Trophoblast cell (in vitro differentiated cells and primary cell): ENCODE measurements at regions not wholly inside any gene's neighbourhood (a gene's known extent, or its start where the extent isn't known, plus 50 kb on each side); places are given as distances from the start of the nearest gene placed in this dataset.

ENCODE experiments used
- DNase-seq, 2 donors: peaks; one replicate each; pipeline ENCODE4 v3.0.0-alpha.2; 2016
- H2AFZ ChIP-seq: 2 replicates; pipeline ENCODE4 v1.6.1; 2013; ENCODE audit warnings: low read length, moderate library complexity, mild to moderate bottlenecking; ENCODE audit not compliant: insufficient read depth, poor library complexity
- H2AK5ac ChIP-seq: 2 replicates; pipeline ENCODE4 v1.6.1; 2013; ENCODE audit warnings: mild to moderate bottlenecking, low read length
- H2BK120ac ChIP-seq: 2 replicates; pipeline ENCODE4 v1.6.1; 2013; ENCODE audit warnings: low read length, mild to moderate bottlenecking, moderate library complexity; ENCODE audit not compliant: insufficient read depth, poor library complexity
- H2BK12ac ChIP-seq: 2 replicates; pipeline ENCODE4 v1.6.1; 2013; ENCODE audit warnings: mild to moderate bottlenecking, low read length, moderate library complexity
- H2BK5ac ChIP-seq: 2 replicates; pipeline ENCODE4 v1.6.1; 2013; ENCODE audit warnings: low read length, low read depth, moderate library complexity, mild to moderate bottlenecking; ENCODE audit not compliant: poor library complexity
- H3K14ac ChIP-seq: 2 replicates; pipeline ENCODE4 v1.6.1; 2013; ENCODE audit warnings: mild to moderate bottlenecking, low read length
- H3K18ac ChIP-seq: 2 replicates; pipeline ENCODE4 v1.6.1; 2013; ENCODE audit warnings: mild to moderate bottlenecking, low read length
- H3K23ac ChIP-seq: 2 replicates; pipeline ENCODE4 v1.6.1; 2013; ENCODE audit warnings: low read length
- H3K27ac ChIP-seq: 2 replicates; pipeline ENCODE4 v1.5.1; 2013; ENCODE audit warnings: low read depth, mild to moderate bottlenecking, inconsistent platforms, low read length, moderate library complexity
- H3K27me3 ChIP-seq: 2 replicates; pipeline ENCODE4 v1.6.1; 2013; ENCODE audit warnings: inconsistent platforms, mild to moderate bottlenecking, low read length, moderate library complexity; ENCODE audit not compliant: insufficient read depth
- H3K36me3 ChIP-seq, 2 experiments: 1 replicate in 1 of 2; 2 replicates in 1 of 2; pipeline ENCODE4 v1.6.1; 2013; ENCODE audit warnings: low read length in 2 of 2, mild to moderate bottlenecking in 2 of 2, moderate library complexity in 1 of 2; ENCODE audit not compliant: insufficient read depth in 2 of 2, control insufficient read depth in 1 of 2
- H3K4ac ChIP-seq: 2 replicates; pipeline ENCODE4 v1.6.1; 2013; ENCODE audit warnings: low read depth, mild to moderate bottlenecking, low read length, moderate library complexity
- H3K4me1 ChIP-seq, 2 experiments: 1 replicate in 1 of 2; 2 replicates in 1 of 2; pipeline ENCODE4 v1.6.1; 2013; ENCODE audit warnings: low read length in 2 of 2, mild to moderate bottlenecking in 2 of 2, moderate library complexity in 1 of 2; ENCODE audit not compliant: insufficient read depth in 2 of 2, control insufficient read depth in 1 of 2
- H3K4me2 ChIP-seq: 2 replicates; pipeline ENCODE4 v1.6.1; 2013; ENCODE audit warnings: inconsistent platforms, mild to moderate bottlenecking, low read length, moderate library complexity
- H3K4me3 ChIP-seq: 2 replicates; pipeline ENCODE4 v1.5.1; 2013; ENCODE audit warnings: mild to moderate bottlenecking, low read depth, low read length, inconsistent platforms
- H3K79me1 ChIP-seq: one replicate; pipeline ENCODE4 v1.6.1; 2013; ENCODE audit warnings: low read length
- H3K79me2 ChIP-seq: 2 replicates; pipeline ENCODE4 v1.6.1; 2013; ENCODE audit warnings: low read length, mild to moderate bottlenecking; ENCODE audit not compliant: control insufficient read depth, insufficient read depth, poor library complexity
- H3K9ac ChIP-seq: 2 replicates; pipeline ENCODE4 v1.6.1; 2013; ENCODE audit warnings: mild to moderate bottlenecking, low read length
- H3K9me3 ChIP-seq: 2 replicates; pipeline ENCODE4 v1.6.1; 2013; ENCODE audit warnings: low read depth, mild to moderate bottlenecking, control low read depth, inconsistent platforms, low read length; ENCODE audit not compliant: insufficient read depth
- H4K12ac ChIP-seq: 2 replicates; pipeline ENCODE4 v1.6.1; 2013; ENCODE audit warnings: low read depth, mild to moderate bottlenecking, low read length, moderate library complexity
- H4K8ac ChIP-seq: 2 replicates; pipeline ENCODE4 v1.6.1; 2013; ENCODE audit warnings: low read depth, mild to moderate bottlenecking, low read length, moderate library complexity
- H4K91ac ChIP-seq: one replicate; pipeline ENCODE4 v1.6.1; 2013; ENCODE audit warnings: low read depth, mild to moderate bottlenecking, low read length, moderate library complexity
- WGBS: extraction: QIAGEN DNeasy Blood & Tissue Kit; methylation state at CpG from one replicate; pipeline ENCODE4 v1.1.7; 2013; ENCODE audit warnings: missing lambda C conversion rate; ENCODE audit not compliant: insufficient read length, insufficient coverage; ENCODE audit errors: extremely low coverage; 5-methylcytosine and 5-hydroxymethylcytosine counted together

DNA sequence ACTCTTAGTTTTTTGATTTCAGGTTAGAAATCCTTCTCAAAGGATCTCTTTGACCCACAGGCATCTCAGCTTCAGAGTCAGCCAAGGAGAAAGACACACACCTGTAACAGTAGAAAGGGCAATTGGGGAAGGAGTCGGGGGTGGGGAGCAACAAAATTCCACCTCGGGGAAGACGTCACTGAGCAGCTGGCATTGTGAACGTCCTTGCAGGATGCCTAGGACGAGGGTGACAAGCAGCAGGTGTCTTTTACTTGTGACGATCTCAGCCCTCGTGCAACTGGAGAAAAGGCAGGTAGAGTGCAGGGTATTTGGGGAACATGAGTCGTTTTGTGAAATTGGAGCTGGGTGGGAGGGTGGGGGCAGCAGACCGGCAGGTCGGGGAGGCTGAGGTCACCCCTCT is 627.0 kb downstream of the ACTR3B start:
- Histone ChIP-seq H3K36me3 (no peaks in the 10 kb centered on the region), H2BK120ac (no peak overlapping the region), H3K4me2 (no peak overlapping the region), H4K12ac (no peak overlapping the region), H3K9me3 (peaks cover 10% of the 10 kb centered on the region), H4K91ac (no peak overlapping the region), H2AFZ (no peak overlapping the region), H2BK12ac (no peak overlapping the region), H2BK5ac (no peak overlapping the region), H4K8ac (no peak overlapping the region), H3K18ac (no peak overlapping the region), H3K27ac (no peak overlapping the region), H3K23ac (no peak overlapping the region), H3K4ac (no peak overlapping the region), H2AK5ac (no peak overlapping the region), H3K27me3 (no peaks in the 10 kb centered on the region), H3K79me1 (no peaks in the 10 kb centered on the region), H3K4me3 (no peak overlapping the region), H3K4me1 (no peaks in the 10 kb centered on the region), H3K79me2 (no peaks in the 10 kb centered on the region), H3K14ac (no peak overlapping the region), H3K9ac (no peak overlapping the region)
- WGBS: no CpG with 5 or more reads among the region's 10 CpGs
- no peak for DNase-seq

DNA sequence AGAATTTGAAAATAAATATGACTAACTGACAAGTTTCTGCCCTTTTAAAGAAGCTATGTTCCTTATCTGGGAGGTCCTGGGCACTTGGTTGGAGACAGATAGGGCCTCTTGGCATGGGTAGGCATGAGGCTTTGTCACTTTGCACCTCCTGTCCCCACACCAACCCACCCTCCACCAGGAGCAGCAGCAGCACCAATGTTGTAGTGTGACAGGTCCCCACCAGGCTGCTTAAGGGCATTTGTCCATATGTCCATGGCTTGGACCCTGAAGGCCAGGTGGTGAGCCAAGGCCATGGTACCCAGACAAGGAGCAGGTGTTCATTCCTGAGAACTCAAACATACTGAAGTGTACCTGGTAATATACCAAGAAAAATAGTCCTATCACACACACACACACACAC is 629.1 kb downstream of the ACTR3B start:
- H3K9me3 ChIP-seq: peaks cover 12% of the 10 kb centered on the region
- no peak overlapping the region for H2AK5ac ChIP-seq
- no peak overlapping the region for H3K9ac ChIP-seq
- no peak overlapping the region for H4K12ac ChIP-seq
- H3K79me1 ChIP-seq: no peaks in the 10 kb centered on the region
- no peak overlapping the region for H2BK120ac ChIP-seq
- H3K23ac ChIP-seq: no peak overlapping the region
- H3K27ac ChIP-seq: no peak overlapping the region
- H3K4ac ChIP-seq: no peak overlapping the region
- H4K8ac ChIP-seq: no peak overlapping the region
- H3K36me3 ChIP-seq: no peaks in the 10 kb centered on the region
- H3K18ac ChIP-seq: no peak overlapping the region
- H3K27me3 ChIP-seq: no peaks in the 10 kb centered on the region
- no peaks in the 10 kb centered on the region for H3K4me1 ChIP-seq
- H2AFZ ChIP-seq: no peak overlapping the region
- H3K4me2 ChIP-seq: no peak overlapping the region
- H3K14ac ChIP-seq: no peak overlapping the region
- H4K91ac ChIP-seq: no peak overlapping the region
- no peak overlapping the region for H2BK12ac ChIP-seq
- H2BK5ac ChIP-seq: no peak overlapping the region
- H3K79me2 ChIP-seq: no peaks in the 10 kb centered on the region
- no peak for DNase-seq
- no peak overlapping the region for H3K4me3 ChIP-seq

DNA sequence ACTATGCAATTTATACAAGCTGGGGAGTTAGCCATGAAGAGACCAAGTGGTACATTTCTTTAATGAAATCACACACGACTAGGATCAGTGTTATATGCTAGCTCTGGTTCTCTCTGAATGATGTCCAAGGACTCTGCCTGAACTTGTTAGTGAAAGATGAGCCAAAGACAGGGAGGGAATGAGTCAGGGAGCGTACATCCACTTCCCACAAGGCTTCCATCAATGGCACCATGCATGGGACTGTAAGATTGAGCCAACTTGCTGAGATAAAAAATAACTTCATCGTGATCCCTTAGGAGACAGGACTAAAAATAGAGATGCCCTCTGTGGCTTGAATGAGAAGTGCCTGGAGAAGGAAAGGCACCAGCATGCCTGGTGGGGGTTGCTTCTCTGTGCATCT is 629.7 kb downstream of the ACTR3B start:
- Histone ChIP-seq H4K8ac (no peak overlapping the region), H2BK5ac (no peak overlapping the region), H3K4me3 (no peak overlapping the region), H2BK12ac (no peak overlapping the region), H3K4ac (no peak overlapping the region), H4K91ac (no peak overlapping the region), H3K4me2 (no peak overlapping the region), H2AK5ac (no peak overlapping the region), H3K27ac (no peak overlapping the region), H3K9me3 (peaks cover 12% of the 10 kb centered on the region), H3K18ac (no peak overlapping the region), H3K27me3 (no peaks in the 10 kb centered on the region), H2BK120ac (no peak overlapping the region), H2AFZ (no peak overlapping the region), H4K12ac (no peak overlapping the region), H3K9ac (no peak overlapping the region), H3K36me3 (no peaks in the 10 kb centered on the region), H3K79me2 (no peaks in the 10 kb centered on the region), H3K23ac (no peak overlapping the region), H3K79me1 (no peaks in the 10 kb centered on the region), H3K4me1 (no peaks in the 10 kb centered on the region), H3K14ac (no peak overlapping the region)
- DNase-seq: no peak
- WGBS: no CpG with 5 or more reads among the region's 3 CpGs

DNA sequence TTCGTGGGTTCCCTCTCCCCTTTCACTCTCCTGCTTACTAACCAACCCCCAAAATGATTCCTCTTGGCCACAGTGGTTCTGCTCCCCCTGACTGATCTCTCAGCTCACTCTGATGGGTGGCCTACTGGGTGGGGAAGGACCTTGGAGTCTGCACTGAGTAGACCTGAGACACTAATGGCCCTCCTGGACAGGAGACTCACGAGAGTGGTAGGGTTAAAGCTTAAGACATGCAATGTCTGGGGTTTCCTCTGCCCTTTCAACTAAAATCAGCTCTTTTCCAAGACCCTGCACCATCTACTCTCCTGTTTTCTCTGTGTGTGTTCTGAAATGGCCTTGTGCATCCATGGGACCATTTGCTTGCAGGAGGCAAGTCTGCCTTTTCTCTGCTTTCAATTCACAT is 631.4 kb downstream of the ACTR3B start:
- no peak overlapping the region for H4K91ac ChIP-seq
- no peak overlapping the region for H2AK5ac ChIP-seq
- H3K4me1 ChIP-seq: no peaks in the 10 kb centered on the region
- no peak overlapping the region for H3K4ac ChIP-seq
- no peak overlapping the region for H2AFZ ChIP-seq
- H3K4me3 ChIP-seq: no peak overlapping the region
- no peak overlapping the region for H3K4me2 ChIP-seq
- H3K36me3 ChIP-seq: no peaks in the 10 kb centered on the region
- H3K9me3 ChIP-seq: peaks cover 12% of the 10 kb centered on the region
- no peak overlapping the region for H3K9ac ChIP-seq
- no peak overlapping the region for H4K8ac ChIP-seq
- H3K23ac ChIP-seq: no peak overlapping the region
- no peaks in the 10 kb centered on the region for H3K27me3 ChIP-seq
- no peaks in the 10 kb centered on the region for H3K79me1 ChIP-seq
- no peak overlapping the region for H2BK12ac ChIP-seq
- no peak overlapping the region for H2BK5ac ChIP-seq
- H4K12ac ChIP-seq: no peak overlapping the region
- no peak overlapping the region for H3K14ac ChIP-seq
- no peak for DNase-seq
- H3K79me2 ChIP-seq: no peaks in the 10 kb centered on the region
- no CpG with 5 or more reads among the region's 2 CpGs for WGBS
- H2BK120ac ChIP-seq: no peak overlapping the region
- H3K27ac ChIP-seq: no peak overlapping the region
- no peak overlapping the region for H3K18ac ChIP-seq

DNA sequence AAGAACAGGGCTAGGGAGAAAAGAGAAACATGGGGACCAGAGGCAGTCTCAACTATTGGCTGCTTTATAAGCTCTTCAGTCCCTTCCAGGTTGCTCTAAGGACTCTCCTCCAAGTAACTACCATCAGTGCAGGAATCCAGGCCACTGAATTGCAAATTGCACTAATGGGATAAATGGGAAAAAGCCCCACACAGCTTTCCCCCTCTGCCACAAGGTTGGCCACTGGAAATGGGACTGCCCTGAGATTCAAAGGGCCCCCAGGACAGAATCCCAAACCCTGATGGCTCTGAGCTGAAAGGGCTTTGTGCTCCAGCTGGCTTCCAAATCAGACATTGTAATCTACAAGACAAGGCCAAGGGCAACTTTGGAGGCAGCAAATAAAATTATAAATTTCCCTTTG is 633.2 kb downstream of the ACTR3B start:
- H3K14ac ChIP-seq: no peak overlapping the region
- H2AFZ ChIP-seq: no peak overlapping the region
- DNase-seq: no peak
- no peak overlapping the region for H2BK5ac ChIP-seq
- no peaks in the 10 kb centered on the region for H3K4me1 ChIP-seq
- H3K4ac ChIP-seq: no peak overlapping the region
- H3K18ac ChIP-seq: no peak overlapping the region
- no peak overlapping the region for H2BK120ac ChIP-seq
- no peaks in the 10 kb centered on the region for H3K79me1 ChIP-seq
- H3K4me3 ChIP-seq: no peak overlapping the region
- no peak overlapping the region for H4K12ac ChIP-seq
- no peak overlapping the region for H2BK12ac ChIP-seq
- H3K79me2 ChIP-seq: no peaks in the 10 kb centered on the region
- H4K8ac ChIP-seq: no peak overlapping the region
- no peak overlapping the region for H4K91ac ChIP-seq
- no peaks in the 10 kb centered on the region for H3K27me3 ChIP-seq
- no peaks in the 10 kb centered on the region for H3K36me3 ChIP-seq
- H2AK5ac ChIP-seq: no peak overlapping the region
- H3K9me3 ChIP-seq: peaks cover 14% of the 10 kb centered on the region
- H3K27ac ChIP-seq: no peak overlapping the region
- H3K4me2 ChIP-seq: no peak overlapping the region
- H3K23ac ChIP-seq: no peak overlapping the region
- H3K9ac ChIP-seq: no peak overlapping the region
